GM23248 (cell line): ENCODE measurements at regions not wholly inside any gene's neighbourhood (a gene's known extent, or its start where the extent isn't known, plus 50 kb on each side); places are given as distances from the start of the nearest gene placed in this dataset.
A peak's percentile ranks its signal among the peaks of the same experiment; 100 is the strongest.

Source experiments
- DNase-seq: peaks from one replicate; pipeline ENCODE4 v3.0.0-alpha.2; 2015
- H2AFZ ChIP-seq: fragments of 200-600 bp; sonication (generic); 2 replicates; pipeline ENCODE4 v1.6.1; 2016; ENCODE audit warnings: antibody characterized with exemption
- H3F3A ChIP-seq: fragments of 200-600 bp; sonication (generic); 2 replicates; pipeline ENCODE4 v1.6.1; 2016; ENCODE audit warnings: mild to moderate bottlenecking, antibody characterized with exemption, mixed run types; ENCODE audit not compliant: insufficient read depth
- H3K27ac ChIP-seq: fragments of 200-600 bp; sonication (generic); 2 replicates; pipeline ENCODE4 v1.5.1; 2016; ENCODE audit warnings: mild to moderate bottlenecking
- H3K27me3 ChIP-seq: fragments of 200-600 bp; sonication (generic); replicated peaks from 2 replicates; pipeline ENCODE4 v1.6.1; 2016; ENCODE audit warnings: mild to moderate bottlenecking; ENCODE audit not compliant: insufficient read depth
- H3K36me3 ChIP-seq: fragments of 200-600 bp; sonication (generic); 2 replicates; pipeline ENCODE4 v1.6.1; 2016; ENCODE audit warnings: low read depth, mild to moderate bottlenecking
- H3K4me1 ChIP-seq: fragments of 200-600 bp; sonication (generic); 2 replicates; pipeline ENCODE4 v1.6.1; 2016; ENCODE audit warnings: mild to moderate bottlenecking; ENCODE audit not compliant: insufficient read depth
- H3K4me2 ChIP-seq: fragments of 200-600 bp; sonication (generic); one replicate; pipeline ENCODE4 v1.6.1; 2016; ENCODE audit warnings: mild to moderate bottlenecking; ENCODE audit not compliant: unreplicated experiment
- H3K4me3 ChIP-seq: fragments of 200-600 bp; sonication (generic); 2 replicates; pipeline ENCODE4 v1.5.1; 2016; ENCODE audit warnings: mild to moderate bottlenecking
- H3K79me2 ChIP-seq: fragments of 200-600 bp; sonication (generic); 2 replicates; pipeline ENCODE4 v1.6.1; 2016; ENCODE audit warnings: mild to moderate bottlenecking; ENCODE audit not compliant: insufficient read depth
- H3K9ac ChIP-seq: fragments of 200-600 bp; sonication (generic); 2 replicates; pipeline ENCODE4 v1.6.1; 2016; ENCODE audit warnings: mild to moderate bottlenecking
- H3K9me2 ChIP-seq: fragments of 200-600 bp; sonication (generic); 2 replicates; pipeline ENCODE4 v1.6.1; 2016; ENCODE audit warnings: mixed run types, mild to moderate bottlenecking, moderate library complexity; ENCODE audit not compliant: insufficient read depth
- H3K9me3 ChIP-seq: fragments of 200-600 bp; sonication (generic); one replicate; pipeline ENCODE4 v1.6.1; 2017; ENCODE audit warnings: low read depth
- H4K20me1 ChIP-seq: fragments of 200-600 bp; sonication (generic); 2 replicates; pipeline ENCODE4 v1.6.0; 2016; ENCODE audit not compliant: insufficient read depth
- EZH2 ChIP-seq: fragments of 200-600 bp; sonication (generic); IDR thresholded peaks from 2 replicates; pipeline ENCODE4 v1.6.1; 2018; ENCODE audit warnings: antibody characterized with exemption, mild to moderate bottlenecking; ENCODE audit not compliant: insufficient read depth, poor library complexity, severe bottlenecking
- EZH2phosphoT487 ChIP-seq: fragments of 200-600 bp; sonication (generic); IDR thresholded peaks from 2 replicates; pipeline ENCODE4 v1.6.1; 2018; ENCODE audit warnings: antibody characterized with exemption, moderate library complexity, mild to moderate bottlenecking, low read depth; ENCODE audit not compliant: insufficient read depth
- WGBS, 2 experiments: methylation state at CpG; one replicate each; pipeline ENCODE4 v1.1.6; 2015 to 2017; ENCODE audit warnings: low lambda C conversion rate in 2 of 2, low coverage in 1 of 2; ENCODE audit errors: missing lambda C conversion rate in 2 of 2; 5-methylcytosine and 5-hydroxymethylcytosine counted together
- in situ Hi-C: fragments of 300-500 bp; cut with MboI; formaldehyde crosslinking; loops from 2 replicates; pipeline ENCODE4 v1.15.0; 2020

GRCh38 chr14:53412819-53413675, 259.9 kb upstream of the DDHD1 start:
- H4K20me1 ChIP-seq = no peaks in the 10 kb centered on the region
- H3F3A ChIP-seq = peaks cover 24% of the 10 kb centered on the region
- WGBS, 2 experiments = 58 to 88% methylated on average over 1 of the region's 1 CpG
- H3K9ac ChIP-seq = no peak overlapping the region
- no peaks in the 10 kb centered on the region for H3K27me3 ChIP-seq
- no peaks in the 10 kb centered on the region for H3K79me2 ChIP-seq
- no peaks in the 10 kb centered on the region for H3K9me2 ChIP-seq
- peak; percentile 41 for DNase-seq
- in situ Hi-C loops = loop anchor here (25.0 kb wide), 1 partner anchor 924 kb away; no protein-coding TSS in a partner anchor
- H3K9me3 ChIP-seq = no peaks in the 10 kb centered on the region
- TF ChIP-seq EZH2phosphoT487 = no peak
- TF ChIP-seq EZH2 = no peak
- peaks cover 23% of the 10 kb centered on the region for H3K4me1 ChIP-seq
- no peak overlapping the region for H3K4me3 ChIP-seq
- H2AFZ ChIP-seq = no peak overlapping the region
- no peak overlapping the region for H3K27ac ChIP-seq
- H3K4me2 ChIP-seq = no peak overlapping the region
- H3K36me3 ChIP-seq = no peaks in the 10 kb centered on the region

GRCh38 chr14:53411125-53411524, 258.0 kb upstream of the DDHD1 start:
- 6 to 8% methylated on average over 4 of the region's 4 CpGs for WGBS, 2 experiments
- Histone ChIP-seq H3K36me3 (no peaks in the 10 kb centered on the region), H3K27me3 (no peaks in the 10 kb centered on the region), H3K27ac (no peak overlapping the region), H3K9me2 (no peaks in the 10 kb centered on the region), H3K79me2 (no peaks in the 10 kb centered on the region), H3F3A (peaks cover 24% of the 10 kb centered on the region), H3K9me3 (no peaks in the 10 kb centered on the region), H3K9ac (no peak overlapping the region), H3K4me2 (peak overlapping the region; percentile 56), H3K4me1 (peaks cover 23% of the 10 kb centered on the region), H4K20me1 (no peaks in the 10 kb centered on the region), H3K4me3 (no peak overlapping the region), H2AFZ (peak overlapping the region; percentile 0; the same call in 1 of the 2 replicates)
- DNase-seq = peak; percentile 84
- in situ Hi-C loops = loop anchor here (25.0 kb wide), 1 partner anchor 926 kb away; no protein-coding TSS in a partner anchor
- no peak for TF ChIP-seq EZH2
- TF ChIP-seq EZH2phosphoT487 = no peak

- Histone ChIP-seq H3F3A (peaks cover 24% of the 10 kb centered on the region), H3K27me3 (no peaks in the 10 kb centered on the region), H3K9me3 (no peaks in the 10 kb centered on the region), H3K4me3 (no peak overlapping the region), H3K9ac (no peak overlapping the region), H3K9me2 (no peaks in the 10 kb centered on the region), H3K36me3 (no peaks in the 10 kb centered on the region), H2AFZ (no peak overlapping the region), H3K27ac (no peak overlapping the region), H3K4me2 (peak overlapping the region; percentile 22), H3K4me1 (peaks cover 23% of the 10 kb centered on the region), H4K20me1 (no peaks in the 10 kb centered on the region), H3K79me2 (no peaks in the 10 kb centered on the region)
- WGBS, 2 experiments = 52 to 53% methylated on average over 4 of the region's 4 CpGs
- TF ChIP-seq EZH2 (no peak), EZH2phosphoT487 (no peak)
- in situ Hi-C loops = loop anchor here (25.0 kb wide), 1 partner anchor 927 kb away; no protein-coding TSS in a partner anchor
- DNase-seq = peak; percentile 68
These were observed 256.8 kb upstream of the DDHD1 start for GRCh38 chr14:53409969-53410368.

GRCh38 chr14:53409289-53409688, 256.2 kb upstream of the DDHD1 start:
- H3K27ac ChIP-seq = no peak overlapping the region
- WGBS, 2 experiments = 90 to 93% methylated on average over 2 of the region's 2 CpGs
- in situ Hi-C loops = loop anchor here (25.0 kb wide), 1 partner anchor 928 kb away; no protein-coding TSS in a partner anchor

More at GRCh38 chr14:53409289-53409688, 256.2 kb upstream of the DDHD1 start:
- Histone ChIP-seq H3K4me1 (peaks cover 23% of the 10 kb centered on the region), H3K9me3 (no peaks in the 10 kb centered on the region), H3K4me2 (no peak overlapping the region), H3K4me3 (no peak overlapping the region), H3K9me2 (no peaks in the 10 kb centered on the region), H3F3A (peaks cover 24% of the 10 kb centered on the region), H3K9ac (no peak overlapping the region), H3K27me3 (no peaks in the 10 kb centered on the region), H3K79me2 (no peaks in the 10 kb centered on the region), H3K36me3 (no peaks in the 10 kb centered on the region), H2AFZ (no peak overlapping the region), H4K20me1 (no peaks in the 10 kb centered on the region)
- peak; percentile 19 for DNase-seq
- TF ChIP-seq EZH2 (no peak), EZH2phosphoT487 (no peak)
